KMS-11 (cell line): ENCODE measurements at regions not wholly inside any gene's neighbourhood (a gene's known extent, or its start where the extent isn't known, plus 50 kb on each side); places are given as distances from the start of the nearest gene placed in this dataset.

Experiments
- H2AFZ ChIP-seq: fragments of 200-600 bp; sonication (generic); 2 replicates; pipeline ENCODE4 v1.6.1; 2016; ENCODE audit warnings: antibody characterized with exemption, mixed run types, low read depth
- H3K27ac ChIP-seq: fragments of 200-600 bp; sonication (generic); 2 replicates; pipeline ENCODE4 v1.6.1; 2016; ENCODE audit warnings: mild to moderate bottlenecking, mixed run types
- H3K27me3 ChIP-seq: fragments of 200-600 bp; sonication (generic); 2 replicates; pipeline ENCODE4 v1.6.1; 2017; ENCODE audit warnings: mild to moderate bottlenecking, low read depth, mixed run types, moderate library complexity; ENCODE audit not compliant: insufficient read depth
- H3K36me3 ChIP-seq: fragments of 200-600 bp; sonication (generic); 2 replicates; pipeline ENCODE4 v1.6.1; 2017; ENCODE audit warnings: mild to moderate bottlenecking, mixed run types; ENCODE audit not compliant: insufficient read depth
- H3K4me1 ChIP-seq: fragments of 200-600 bp; sonication (generic); 2 replicates; pipeline ENCODE4 v1.6.1; 2016; ENCODE audit warnings: mild to moderate bottlenecking, low read depth, mixed run types; ENCODE audit not compliant: poor library complexity, severe bottlenecking
- H3K4me2 ChIP-seq: fragments of 200-600 bp; sonication (generic); 2 replicates; pipeline ENCODE4 v1.7.0; 2016; ENCODE audit warnings: mild to moderate bottlenecking, mixed run types
- H3K4me3 ChIP-seq: fragments of 200-600 bp; sonication (generic); IDR thresholded peaks from 2 replicates; pipeline ENCODE4 v1.6.1; 2017; ENCODE audit warnings: low read depth, low read length, mixed read lengths; ENCODE audit not compliant: insufficient read depth
- H3K79me2 ChIP-seq: fragments of 200-600 bp; sonication (generic); 2 replicates; pipeline ENCODE4 v1.6.1; 2016; ENCODE audit warnings: low read depth, mixed run types; ENCODE audit not compliant: insufficient read depth
- H3K9ac ChIP-seq: fragments of 200-600 bp; sonication (generic); 2 replicates; pipeline ENCODE4 v1.6.1; 2016; ENCODE audit warnings: mild to moderate bottlenecking, mixed run types
- H4K20me1 ChIP-seq: fragments of 200-600 bp; sonication (generic); 2 replicates; pipeline ENCODE4 v1.6.1; 2016; ENCODE audit warnings: mild to moderate bottlenecking, mixed run types; ENCODE audit not compliant: insufficient read depth
- CTCF ChIP-seq: fragments of 200-600 bp; sonication (generic); conservative IDR thresholded peaks from 2 replicates; pipeline ENCODE4 v1.6.1; 2017; ENCODE audit warnings: low read depth, mild to moderate bottlenecking, antibody characterized with exemption, low read length, moderate library complexity, mixed read lengths

GRCh38 chr1:36657826-36658225 is 175.1 kb upstream of the CSF3R start:
- peaks cover 34% of the 10 kb centered on the region for H3K27me3 ChIP-seq
- no peak overlapping the region for H3K4me3 ChIP-seq
- H4K20me1 ChIP-seq, result no peaks in the 10 kb centered on the region
- no peak overlapping the region for H2AFZ ChIP-seq
- no peak overlapping the region for H3K27ac ChIP-seq
- TF ChIP-seq CTCF, result no peak
- no peaks in the 10 kb centered on the region for H3K36me3 ChIP-seq
- no peaks in the 10 kb centered on the region for H3K79me2 ChIP-seq
- no peak overlapping the region for H3K4me2 ChIP-seq
- no peak overlapping the region for H3K9ac ChIP-seq
- H3K4me1 ChIP-seq, result no peaks in the 10 kb centered on the region

GRCh38 chr1:36656838-36657237 is 174.1 kb upstream of the CSF3R start:
- Histone ChIP-seq H3K4me2 (no peak overlapping the region), H3K36me3 (no peaks in the 10 kb centered on the region), H3K4me3 (no peak overlapping the region), H2AFZ (no peak overlapping the region), H4K20me1 (no peaks in the 10 kb centered on the region), H3K9ac (no peak overlapping the region), H3K27me3 (peaks cover 34% of the 10 kb centered on the region), H3K27ac (no peak overlapping the region), H3K4me1 (no peaks in the 10 kb centered on the region), H3K79me2 (no peaks in the 10 kb centered on the region)
- no peak for TF ChIP-seq CTCF

- H3K4me1 ChIP-seq, result no peaks in the 10 kb centered on the region
- no peak for TF ChIP-seq CTCF
These were observed 173.6 kb upstream of the CSF3R start for GRCh38 chr1:36656271-36656670.

GRCh38 chr1:36654586-36654985 is 171.9 kb upstream of the CSF3R start:
- no peak for TF ChIP-seq CTCF
- no peak overlapping the region for H3K4me3 ChIP-seq
- no peaks in the 10 kb centered on the region for H4K20me1 ChIP-seq
- H3K4me2 ChIP-seq, result no peak overlapping the region
- H3K27me3 ChIP-seq, result peaks cover 30% of the 10 kb centered on the region; the same call in 1 of the 2 replicates
- no peak overlapping the region for H3K27ac ChIP-seq
- no peak overlapping the region for H3K9ac ChIP-seq
- no peaks in the 10 kb centered on the region for H3K79me2 ChIP-seq
- H3K36me3 ChIP-seq, result no peaks in the 10 kb centered on the region
- H2AFZ ChIP-seq, result no peak overlapping the region
- no peaks in the 10 kb centered on the region for H3K4me1 ChIP-seq

More at GRCh38 chr1:36656271-36656670, 173.6 kb upstream of the CSF3R start:
- H3K36me3 ChIP-seq, result no peaks in the 10 kb centered on the region
- H3K4me3 ChIP-seq, result no peak overlapping the region
- peaks cover 35% of the 10 kb centered on the region for H3K27me3 ChIP-seq
- H4K20me1 ChIP-seq, result no peaks in the 10 kb centered on the region
- no peak overlapping the region for H3K9ac ChIP-seq
- no peak overlapping the region for H3K27ac ChIP-seq
- H2AFZ ChIP-seq, result no peak overlapping the region
- no peak overlapping the region for H3K4me2 ChIP-seq
- H3K79me2 ChIP-seq, result no peaks in the 10 kb centered on the region
